PC-9 (cell line): ENCODE measurements at regions not wholly inside any gene's neighbourhood (a gene's known extent, or its start where the extent isn't known, plus 50 kb on each side); places are given as distances from the start of the nearest gene placed in this dataset.

ENCODE experiments used
- BruUV-seq: library from RNA; stranded (reverse); fragments of 400-500 nt; replicated peaks from 2 replicates; lab custom pipeline; 2021; lab: Mats Ljungman, UMichigan
- CTCF ChIA-PET: fragments of 300-600 bp; sonication (Branson Sonifier 250); formaldehyde crosslinking; loops from one replicate; lab custom pipeline; 2022; ENCODE audit warnings: antibody characterized with exemption; lab: Charles Lee
- POLR2A ChIA-PET: fragments of 300-600 bp; sonication (Branson Sonifier 250); formaldehyde crosslinking; loops from one replicate; lab custom pipeline; 2022; ENCODE audit warnings: antibody characterized with exemption; ENCODE audit not compliant: unreplicated experiment; lab: Charles Lee
- DNase-seq, 2 experiments: peaks; one replicate each; pipeline versions ENCODE4 v3.0.0 to v3.0.0-alpha.2; 2015 to 2022; ENCODE audit warnings: mixed read lengths in 1 of 2
- H2AFZ ChIP-seq: fragments of 200-600 bp; sonication (generic); 2 replicates; pipeline ENCODE4 v1.8.1; 2017; ENCODE audit warnings: antibody characterized with exemption
- H3F3A ChIP-seq: fragments of 200-600 bp; sonication (generic); 2 replicates; pipeline ENCODE4 v1.8.1; 2017; ENCODE audit warnings: antibody characterized with exemption, mild to moderate bottlenecking, low read depth; ENCODE audit not compliant: insufficient read depth
- H3K27ac ChIP-seq: fragments of 200-600 bp; sonication (generic); 2 replicates; pipeline ENCODE4 v1.6.1; 2016; ENCODE audit warnings: mixed run types
- H3K27me3 ChIP-seq: fragments of 200-600 bp; sonication (generic); 2 replicates; pipeline ENCODE4 v1.6.1; 2016; ENCODE audit warnings: low read depth, mixed run types; ENCODE audit not compliant: insufficient read depth
- H3K36me3 ChIP-seq: fragments of 200-600 bp; sonication (generic); 2 replicates; pipeline ENCODE4 v1.6.1; 2016; ENCODE audit warnings: low read depth, mixed run types
- H3K4me1 ChIP-seq: fragments of 200-600 bp; sonication (generic); replicated peaks from 2 replicates; pipeline ENCODE4 v1.6.1; 2016; ENCODE audit warnings: mixed run types; ENCODE audit not compliant: insufficient read depth
- H3K4me2 ChIP-seq: fragments of 200-600 bp; sonication (generic); 2 replicates; pipeline ENCODE4 v1.6.1; 2017; ENCODE audit warnings: mixed run types
- H3K4me3 ChIP-seq: fragments of 200-600 bp; sonication (generic); 2 replicates; pipeline ENCODE4 v1.6.1; 2016; ENCODE audit warnings: mixed run types
- H3K79me2 ChIP-seq: fragments of 200-600 bp; sonication (generic); 2 replicates; pipeline ENCODE4 v1.6.1; 2017; ENCODE audit warnings: low read depth, mixed run types
- H3K9me2 ChIP-seq: fragments of 200-600 bp; sonication (generic); 2 replicates; pipeline ENCODE4 v1.8.1; 2017; ENCODE audit warnings: mild to moderate bottlenecking; ENCODE audit not compliant: insufficient read depth
- H3K9me3 ChIP-seq: fragments of 200-600 bp; sonication (generic); 2 replicates; pipeline ENCODE4 v1.8.1; 2016; ENCODE audit warnings: low read depth; ENCODE audit not compliant: insufficient read depth
- H4K20me1 ChIP-seq: fragments of 200-600 bp; sonication (generic); 2 replicates; pipeline ENCODE4 v1.8.1; 2017; ENCODE audit not compliant: insufficient read depth
- EZH2 ChIP-seq: fragments of 200-600 bp; sonication (generic); IDR thresholded peaks from 2 replicates; pipeline ENCODE4 v1.8.0; 2017; ENCODE audit warnings: antibody characterized with exemption, low read depth
- intact Hi-C: fragments of 100-400 bp; cut with micrococcal nuclease; formaldehyde crosslinking; loops from one replicate; pipeline ENCODE4 v1.10.0; 2022; ENCODE audit not compliant: unreplicated experiment
- TF ChIP-seq, protein P1 (sequence below): fragments of 200-600 bp; sonication (generic); conservative IDR thresholded peaks from 2 replicates; pipeline ENCODE4 v1.6.1; 2017; ENCODE audit warnings: mixed run types, antibody characterized with exemption, mild to moderate bottlenecking, moderate library complexity

- Histone ChIP-seq H3K79me2 (no peaks in the 10 kb centered on the region), H3K4me1 (no peaks in the 10 kb centered on the region), H3K4me3 (no peak overlapping the region), H3K27ac (no peak overlapping the region), H3K36me3 (no peaks in the 10 kb centered on the region), H3K27me3 (no peaks in the 10 kb centered on the region), H3K4me2 (no peak overlapping the region), H4K20me1 (no peaks in the 10 kb centered on the region), H3K9me2 (no peaks in the 10 kb centered on the region), H3F3A (no peaks in the 10 kb centered on the region), H2AFZ (no peak overlapping the region), H3K9me3 (no peaks in the 10 kb centered on the region)
- no peak for TF ChIP-seq EZH2
- TF ChIP-seq, protein P1, sequence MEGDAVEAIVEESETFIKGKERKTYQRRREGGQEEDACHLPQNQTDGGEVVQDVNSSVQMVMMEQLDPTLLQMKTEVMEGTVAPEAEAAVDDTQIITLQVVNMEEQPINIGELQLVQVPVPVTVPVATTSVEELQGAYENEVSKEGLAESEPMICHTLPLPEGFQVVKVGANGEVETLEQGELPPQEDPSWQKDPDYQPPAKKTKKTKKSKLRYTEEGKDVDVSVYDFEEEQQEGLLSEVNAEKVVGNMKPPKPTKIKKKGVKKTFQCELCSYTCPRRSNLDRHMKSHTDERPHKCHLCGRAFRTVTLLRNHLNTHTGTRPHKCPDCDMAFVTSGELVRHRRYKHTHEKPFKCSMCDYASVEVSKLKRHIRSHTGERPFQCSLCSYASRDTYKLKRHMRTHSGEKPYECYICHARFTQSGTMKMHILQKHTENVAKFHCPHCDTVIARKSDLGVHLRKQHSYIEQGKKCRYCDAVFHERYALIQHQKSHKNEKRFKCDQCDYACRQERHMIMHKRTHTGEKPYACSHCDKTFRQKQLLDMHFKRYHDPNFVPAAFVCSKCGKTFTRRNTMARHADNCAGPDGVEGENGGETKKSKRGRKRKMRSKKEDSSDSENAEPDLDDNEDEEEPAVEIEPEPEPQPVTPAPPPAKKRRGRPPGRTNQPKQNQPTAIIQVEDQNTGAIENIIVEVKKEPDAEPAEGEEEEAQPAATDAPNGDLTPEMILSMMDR = no peak
- DNase-seq = no peak
- BruUV-seq = no TSS peak
- ChIA-PET POLR2A (no interaction called here), CTCF (no interaction called here)
- intact Hi-C loops = no loop called here
Measured at GRCh38 chr4:164538097-164538496, 215.8 kb upstream of the SMIM31 start.

GRCh38 chr4:164540987-164541386 lies 212.9 kb upstream of the SMIM31 start:
- H3K9me3 ChIP-seq = no peaks in the 10 kb centered on the region
- DNase-seq = no peak
- no peak overlapping the region for H2AFZ ChIP-seq
- no peaks in the 10 kb centered on the region for H3K9me2 ChIP-seq
- H3K4me2 ChIP-seq = no peak overlapping the region
- POLR2A ChIA-PET = no interaction called here
- intact Hi-C loops = no loop called here
- CTCF ChIA-PET = no interaction called here
- no TSS peak for BruUV-seq
- H3K79me2 ChIP-seq = no peaks in the 10 kb centered on the region
- no peak overlapping the region for H3K27ac ChIP-seq
- H3F3A ChIP-seq = no peaks in the 10 kb centered on the region
- H3K4me1 ChIP-seq = no peaks in the 10 kb centered on the region
- H3K36me3 ChIP-seq = no peaks in the 10 kb centered on the region
- H4K20me1 ChIP-seq = no peaks in the 10 kb centered on the region
- H3K4me3 ChIP-seq = no peak overlapping the region
- H3K27me3 ChIP-seq = no peaks in the 10 kb centered on the region
- no peak for TF ChIP-seq EZH2
- TF ChIP-seq, protein P1 = no peak

- Histone ChIP-seq H3K79me2 (no peaks in the 10 kb centered on the region), H3K27me3 (no peaks in the 10 kb centered on the region), H3F3A (no peaks in the 10 kb centered on the region), H3K4me1 (no peaks in the 10 kb centered on the region), H3K4me3 (no peak overlapping the region), H4K20me1 (no peaks in the 10 kb centered on the region), H3K27ac (no peak overlapping the region), H3K36me3 (no peaks in the 10 kb centered on the region), H2AFZ (no peak overlapping the region), H3K4me2 (no peak overlapping the region), H3K9me3 (no peaks in the 10 kb centered on the region), H3K9me2 (no peaks in the 10 kb centered on the region)
- POLR2A ChIA-PET = no interaction called here
- no TSS peak for BruUV-seq
- CTCF ChIA-PET = no interaction called here
- DNase-seq = no peak
- TF ChIP-seq, protein P1 = no peak
- no peak for TF ChIP-seq EZH2
- intact Hi-C loops = no loop called here
Measured at GRCh38 chr4:164542431-164542830, 211.5 kb upstream of the SMIM31 start.
